Midbrain (tissue), 1 donor: ENCODE measurements at regions not wholly inside any gene's neighbourhood (a gene's known extent, or its start where the extent isn't known, plus 50 kb on each side); places are given as distances from the start of the nearest gene placed in this dataset.
"Not testable (repeated sequence)": the region's sequence is repeated elsewhere in the genome, so short reads cannot be mapped to it uniquely, and the experiment has no call there.

Experiments used
- DNase-seq: peaks from one replicate; lab custom pipeline; 2025; lab: John Stamatoyannopoulos, UW

DNA sequence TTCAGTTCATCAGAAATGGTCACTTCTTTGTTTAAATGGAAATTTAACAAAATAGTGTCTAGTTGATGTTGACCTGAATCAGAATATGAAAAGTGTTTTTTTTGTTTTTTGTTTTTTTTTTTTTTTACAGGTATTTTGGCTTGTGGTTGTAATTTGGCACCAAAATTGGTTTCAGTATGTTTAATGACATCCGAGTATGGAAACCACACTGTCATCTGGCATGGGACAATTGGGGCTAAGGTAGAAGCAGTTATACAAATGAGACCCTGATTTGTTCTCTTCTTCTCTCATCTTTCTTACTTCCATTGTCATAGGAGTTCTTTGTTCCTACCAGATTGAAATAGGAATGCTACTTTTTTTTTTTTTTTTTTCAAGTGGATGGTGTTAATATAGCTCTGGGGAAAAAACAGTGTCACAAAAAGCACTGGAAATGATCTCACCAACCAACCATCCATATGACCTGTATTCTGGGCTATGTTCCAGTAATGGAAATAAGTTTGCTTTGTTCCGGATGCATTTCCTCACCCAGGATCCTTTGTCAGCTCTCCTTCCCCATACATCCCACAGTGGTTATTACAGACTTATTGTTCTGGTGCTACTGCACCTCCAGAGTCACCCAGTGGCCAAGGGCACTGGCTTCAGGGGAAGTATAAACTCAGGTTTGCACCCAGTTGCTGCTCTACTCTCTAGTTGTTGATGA, 95.8 kb downstream of the ATXN3L start:
- no peak for DNase-seq

DNA sequence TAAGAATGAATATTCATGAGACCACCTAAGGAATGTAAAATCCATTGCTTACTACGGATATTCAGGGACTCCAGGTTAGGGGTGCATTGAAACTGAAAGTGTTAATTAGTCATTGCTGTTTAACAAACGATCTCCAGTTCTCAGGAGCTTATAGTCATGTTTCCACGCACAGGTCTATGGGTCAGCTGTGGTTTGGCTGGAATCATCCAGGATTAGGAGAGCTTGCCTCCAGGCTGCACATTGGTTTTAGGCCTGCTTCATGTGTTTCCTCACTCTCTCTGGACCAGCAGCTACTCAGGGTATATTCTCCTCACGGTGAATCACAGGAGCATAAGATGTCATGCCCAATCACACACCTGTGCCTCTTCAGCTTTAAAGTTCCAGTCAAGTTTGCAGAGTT, 98.9 kb downstream of the ATXN3L start:
- no peak for DNase-seq

DNA sequence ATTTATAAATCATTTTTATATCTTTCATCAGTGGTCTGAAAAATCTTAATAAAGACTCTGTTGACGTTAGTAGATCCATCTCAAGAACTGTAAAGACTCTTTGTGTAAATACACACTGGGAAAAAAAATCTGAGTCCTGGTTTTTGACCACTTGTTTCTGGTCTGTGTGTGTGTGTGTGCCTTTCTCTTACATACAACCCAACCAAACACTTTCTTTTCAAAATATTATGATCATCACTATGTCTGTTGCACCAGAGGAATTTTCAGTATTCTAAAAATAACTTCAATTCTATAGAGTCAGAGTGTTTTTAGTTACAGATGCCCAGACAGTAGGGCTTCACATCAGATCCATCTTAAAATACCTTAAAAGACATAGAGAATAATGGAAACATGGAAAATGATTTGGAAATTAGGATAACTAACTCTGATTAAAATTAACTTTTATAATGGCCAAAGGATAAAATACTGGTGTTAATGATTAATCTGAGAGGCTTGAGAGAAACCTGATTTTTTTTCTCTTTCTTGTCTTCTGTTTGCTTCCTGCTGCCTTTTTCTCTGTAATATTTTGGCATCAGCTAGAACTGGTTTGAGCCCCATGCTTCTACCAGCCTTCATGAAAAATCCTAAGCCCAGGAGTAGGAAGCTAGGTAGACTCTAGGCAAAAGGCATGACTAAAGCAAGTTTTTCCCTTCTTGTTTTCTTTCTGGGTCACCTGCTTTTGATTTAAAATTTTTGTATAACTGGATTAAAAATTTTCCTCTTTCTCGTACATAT, 99.7 kb downstream of the ATXN3L start:
- DNase-seq = no peak

DNA sequence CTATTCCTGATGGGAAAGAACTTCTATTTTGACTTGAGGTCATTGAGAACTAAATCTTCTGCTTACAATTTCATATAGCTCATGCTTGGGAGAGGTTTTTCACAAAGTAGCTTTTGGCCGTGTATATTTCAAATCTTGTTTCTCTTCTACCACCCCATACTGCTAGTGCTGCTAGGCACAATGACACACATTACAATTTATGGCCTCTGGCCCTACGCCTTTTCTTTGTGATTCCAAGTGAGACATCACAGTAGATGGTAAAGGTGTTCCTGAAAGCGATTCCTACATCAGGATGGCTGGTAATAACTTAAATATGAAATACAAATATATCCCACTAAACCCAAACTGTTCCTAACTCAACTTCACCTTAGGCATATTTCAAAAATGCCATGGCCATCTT, 101.1 kb downstream of the ATXN3L start:
- DNase-seq = no peak

DNA sequence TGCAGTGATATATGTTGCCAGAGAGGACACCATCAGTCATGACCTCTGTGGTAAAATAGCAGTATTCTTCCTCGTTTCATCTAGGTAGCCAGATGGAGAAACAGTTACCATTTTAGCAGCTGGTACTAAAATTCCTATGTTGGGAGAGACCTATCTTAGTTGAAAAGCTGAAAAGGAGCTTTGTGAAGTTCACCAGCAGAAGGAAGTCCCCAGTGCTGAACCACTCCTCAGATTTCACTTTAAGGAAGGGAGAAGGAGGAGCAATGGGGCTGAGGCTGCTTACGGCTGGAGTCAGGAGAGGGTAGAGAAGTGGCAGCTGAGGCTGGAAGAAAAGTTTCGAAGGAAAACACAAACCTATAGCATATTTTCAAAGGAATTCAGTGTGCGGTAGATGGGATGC, 103.7 kb downstream of the ATXN3L start:
- no peak for DNase-seq

DNA sequence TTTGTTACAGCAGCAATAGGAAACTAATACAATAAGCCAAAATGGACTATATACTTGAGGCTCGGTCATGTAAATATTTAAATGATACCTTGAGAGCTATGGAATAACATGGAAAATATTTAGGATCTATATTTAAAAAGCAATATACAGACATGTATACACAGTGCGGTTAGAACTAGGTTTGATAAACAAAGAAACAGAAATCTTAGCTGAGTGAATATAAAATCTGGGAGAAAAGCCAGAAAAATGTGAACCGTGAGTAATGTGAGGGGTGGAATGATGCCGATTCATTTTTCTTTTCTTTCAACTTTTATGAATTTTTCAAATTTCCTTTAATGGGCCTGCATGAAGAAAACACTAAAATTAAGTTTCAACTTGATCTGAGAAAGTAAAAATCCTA, 104.1 kb downstream of the ATXN3L start:
- DNase-seq = no peak

DNA sequence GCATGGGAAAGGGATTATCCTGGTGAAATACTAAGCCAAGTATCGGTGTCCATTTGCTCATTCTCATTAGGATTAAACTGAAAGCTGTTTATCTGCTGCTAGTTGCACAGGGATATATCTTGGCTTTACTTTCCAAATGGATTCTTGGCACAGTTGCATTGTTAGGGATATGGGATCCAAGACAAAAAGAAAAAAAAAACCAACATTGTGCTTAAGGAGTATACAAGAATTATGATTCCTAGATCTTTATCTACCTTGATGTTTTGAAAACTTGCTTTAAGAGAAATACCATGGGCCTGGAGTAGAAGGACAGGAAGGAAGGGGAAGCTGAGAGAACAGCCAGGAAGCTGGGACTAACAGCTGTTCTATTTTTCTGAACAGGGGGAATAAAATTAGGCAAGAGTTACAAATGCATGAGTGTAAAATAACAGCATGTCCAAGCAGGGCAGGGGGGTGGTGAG, 107.6 kb downstream of the ATXN3L start:
- no peak for DNase-seq

DNA sequence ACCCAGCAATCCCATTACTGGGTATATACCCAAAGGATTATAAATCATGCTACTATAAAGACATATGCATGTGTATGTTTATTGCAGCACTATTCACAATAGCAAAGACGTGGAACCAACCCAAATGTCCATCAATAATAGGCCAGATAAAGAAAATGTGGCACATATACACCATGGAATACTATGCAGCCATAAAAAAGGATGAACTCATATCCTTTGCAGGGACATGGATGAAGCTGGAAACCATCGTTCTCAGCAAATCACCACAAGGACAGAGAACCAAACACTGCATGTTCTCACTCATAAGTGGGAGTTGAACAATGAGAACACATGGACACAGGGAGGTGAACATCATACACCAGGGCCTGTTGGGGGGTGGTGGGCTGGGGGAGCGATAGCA, 109.7 kb downstream of the ATXN3L start:
- DNase-seq = not testable (repeated sequence)

DNA sequence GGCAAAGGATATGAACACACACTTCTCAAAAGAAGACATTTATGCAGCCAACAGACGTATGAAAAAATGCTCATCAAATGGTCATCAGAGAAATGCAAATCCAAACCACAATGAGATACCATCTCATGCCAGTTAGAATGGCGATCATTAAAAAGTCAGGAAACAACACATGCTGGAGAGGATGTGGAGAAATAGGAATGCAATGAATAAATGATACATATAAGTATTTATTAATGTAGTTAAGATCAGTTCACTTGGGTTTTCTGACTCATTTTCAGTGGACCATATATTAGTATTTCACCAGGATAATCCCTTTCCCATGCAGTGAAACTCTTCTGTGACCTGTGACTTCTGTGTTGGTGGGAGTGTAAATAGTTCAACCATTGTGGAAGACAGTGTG, 110.1 kb downstream of the ATXN3L start:
- not testable (repeated sequence) for DNase-seq

DNA sequence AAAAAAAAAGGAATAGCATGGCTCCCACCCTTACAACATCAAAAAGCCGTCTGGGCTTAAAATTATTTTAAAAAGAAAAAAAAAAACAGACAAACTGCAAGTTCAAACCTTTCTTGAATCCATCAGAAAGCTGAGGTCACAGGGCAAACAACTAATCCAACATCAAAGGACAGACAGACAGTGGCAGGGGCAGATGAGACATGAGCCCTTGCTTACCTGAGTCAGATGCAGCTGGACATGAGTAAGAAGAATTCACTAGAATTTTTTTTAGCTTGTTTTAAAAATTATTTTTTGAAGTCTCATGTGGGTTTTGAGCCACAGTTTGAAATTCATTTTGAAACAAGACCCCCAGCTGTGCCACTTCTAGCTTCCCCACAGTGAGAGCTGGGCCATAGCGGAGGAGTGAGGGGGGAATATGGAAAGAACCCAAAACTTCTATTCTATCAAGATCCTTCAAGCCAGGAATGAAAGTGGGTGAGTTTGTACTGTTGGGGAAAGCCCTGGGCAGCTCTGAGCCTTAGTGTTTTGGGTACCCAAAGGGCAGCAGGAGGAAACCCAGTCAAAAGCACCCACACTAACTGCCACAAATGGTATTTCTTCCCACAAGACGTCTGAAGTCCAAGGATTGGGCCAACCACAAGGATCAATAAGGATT, 111.4 kb downstream of the ATXN3L start:
- DNase-seq = no peak

DNA sequence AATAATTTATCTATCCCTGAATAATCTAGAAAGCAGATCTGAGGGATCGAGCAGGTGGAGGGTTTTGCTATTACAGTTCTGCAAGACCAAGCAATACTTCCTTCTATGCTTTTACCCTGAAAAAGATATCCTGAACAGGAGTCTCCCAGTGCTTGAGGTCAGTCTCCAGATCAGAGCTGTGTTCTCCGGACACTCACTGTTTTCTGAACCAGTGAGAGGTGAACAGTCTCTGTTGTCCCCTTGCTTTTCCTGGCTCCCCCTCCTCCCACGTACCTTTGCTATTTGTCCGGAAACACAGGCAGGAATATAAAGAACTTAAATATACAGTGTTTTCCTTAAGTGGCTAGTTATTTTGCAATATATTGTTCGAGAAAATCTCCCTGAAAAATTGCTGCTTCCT, 116.6 kb downstream of the ATXN3L start:
- DNase-seq = no peak

DNA sequence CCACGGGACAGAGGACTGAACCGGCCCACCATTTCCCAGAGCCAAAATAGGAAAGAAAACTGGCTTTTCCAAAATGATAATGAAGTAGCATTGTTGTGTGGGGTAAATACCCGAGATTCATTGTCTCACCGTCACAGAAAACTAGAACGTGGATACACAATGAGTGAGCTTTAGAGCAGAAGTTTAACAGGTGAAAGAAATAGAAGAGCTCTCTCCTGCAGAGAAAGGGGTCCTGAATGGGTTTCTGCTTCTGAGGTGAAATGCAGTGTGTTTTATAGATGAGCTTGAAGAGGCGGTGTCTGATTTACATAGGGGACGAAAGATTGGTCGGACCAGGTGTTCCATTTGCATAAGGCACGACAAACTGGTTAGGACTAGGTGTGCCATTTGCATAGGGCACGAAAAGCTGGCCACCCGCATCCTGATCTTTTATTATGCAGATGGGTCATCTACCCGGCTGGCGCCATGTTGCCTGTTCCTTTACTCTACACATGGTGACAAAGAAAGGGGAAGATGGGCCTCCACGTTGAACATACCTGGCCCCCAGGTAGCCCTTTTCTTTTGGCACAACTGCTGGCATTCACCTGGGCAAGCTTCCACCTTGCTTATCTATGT, 118.1 kb downstream of the ATXN3L start:
- DNase-seq = no peak

DNA sequence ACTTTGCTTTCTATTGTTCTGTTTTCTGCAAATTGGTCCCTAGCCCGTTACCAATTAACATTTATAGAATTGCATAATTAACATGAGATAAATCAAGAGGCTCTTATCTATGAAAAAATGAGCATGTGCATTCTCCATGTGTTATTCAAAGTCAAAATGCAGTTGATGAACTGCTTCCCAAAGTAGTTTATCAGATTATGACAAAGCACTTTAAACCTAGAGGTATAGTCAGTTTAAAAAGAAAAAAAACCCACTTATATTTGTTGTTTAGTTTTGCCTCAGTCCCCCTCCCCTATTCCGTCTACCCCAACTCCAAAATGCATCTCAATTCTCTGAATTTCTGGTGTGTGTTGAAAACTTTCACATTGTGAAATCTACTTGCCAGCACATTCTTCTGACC, 119.5 kb downstream of the ATXN3L start:
- DNase-seq = no peak

DNA sequence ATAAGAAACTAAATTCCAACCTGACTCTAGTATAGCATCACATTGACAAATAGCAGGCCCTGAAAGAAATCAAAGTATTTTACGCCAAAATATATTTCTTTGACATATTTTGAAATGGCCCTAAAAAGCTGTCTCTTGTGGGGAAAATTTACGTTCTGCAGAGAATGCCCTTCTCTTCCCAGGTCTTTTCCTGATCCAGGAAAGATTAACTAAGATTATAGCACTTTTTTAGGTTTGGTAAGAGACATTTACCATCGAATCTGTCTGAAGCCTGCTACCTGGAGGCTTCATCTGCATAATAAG, 121.1 kb downstream of the ATXN3L start:
- DNase-seq = no peak

DNA sequence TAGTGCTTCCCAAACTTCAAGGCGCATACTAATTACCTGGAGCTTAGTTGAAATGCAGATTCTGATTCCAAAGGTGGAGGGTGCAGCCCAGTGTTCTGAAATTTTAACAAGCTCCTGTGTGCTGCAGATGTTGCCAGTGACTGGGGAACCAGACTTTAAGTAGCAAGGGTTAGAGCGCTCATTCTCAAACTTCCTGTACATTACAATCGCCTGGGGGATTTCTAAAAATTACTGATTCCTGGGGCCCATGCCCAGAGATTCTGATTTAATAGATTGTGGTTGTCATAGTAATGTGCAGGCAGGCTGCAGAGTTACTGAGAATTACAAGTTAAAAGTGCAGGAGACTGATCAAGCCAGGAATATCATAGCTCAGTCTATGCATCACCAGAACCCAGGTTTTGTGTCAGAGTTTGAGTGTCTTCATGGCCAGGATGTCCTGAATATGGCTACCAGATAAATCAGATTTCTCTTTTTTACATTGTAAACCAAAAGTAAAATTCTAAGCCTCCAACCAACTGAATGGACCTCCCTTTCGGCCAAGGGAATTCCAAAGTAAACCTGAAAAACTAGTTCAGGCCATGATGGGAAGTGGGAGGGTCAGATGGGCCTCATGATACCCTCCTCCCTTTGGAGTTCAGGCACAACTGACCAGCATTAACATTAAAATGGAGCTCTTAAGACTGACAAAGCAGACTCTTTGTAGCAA, 121.6 kb downstream of the ATXN3L start:
- DNase-seq = no peak

DNA sequence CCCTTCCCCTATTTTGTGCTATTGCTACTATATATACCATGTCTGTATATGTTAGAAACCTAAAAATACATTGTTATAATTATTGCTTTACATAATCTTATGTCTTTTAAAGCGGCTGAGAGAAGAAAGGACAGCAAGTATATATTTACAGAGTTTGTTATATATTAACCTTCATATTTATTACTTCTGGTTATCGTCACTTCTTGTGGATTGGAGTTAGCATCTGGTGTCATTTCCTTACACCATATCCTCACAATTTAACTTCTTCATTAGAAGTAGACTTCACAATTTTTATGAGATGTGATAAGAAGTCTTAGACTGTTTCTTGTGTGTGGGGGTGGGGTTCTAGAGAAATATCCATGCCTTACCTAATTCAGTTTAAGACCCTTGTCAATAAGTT, 123.1 kb downstream of the ATXN3L start:
- no peak for DNase-seq

DNA sequence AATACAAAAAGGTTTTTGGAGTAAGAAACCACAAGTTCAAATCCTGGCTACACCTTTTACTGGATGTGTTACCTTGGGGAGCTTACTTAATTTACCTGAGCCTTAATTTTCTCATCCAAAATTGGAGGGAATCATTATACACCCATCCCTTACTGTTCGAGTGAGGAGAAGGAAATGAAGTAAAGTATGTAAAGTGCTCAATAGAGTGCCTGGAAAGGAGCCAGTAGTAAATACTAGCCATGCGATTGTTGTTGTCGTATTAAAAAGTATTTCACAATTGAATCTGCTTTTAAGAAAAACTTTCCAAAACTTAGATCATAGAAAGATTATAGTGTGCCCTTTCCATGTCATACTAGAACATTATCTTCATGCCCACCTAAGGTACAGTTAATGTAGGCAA, 124.5 kb downstream of the ATXN3L start:
- DNase-seq = no peak

DNA sequence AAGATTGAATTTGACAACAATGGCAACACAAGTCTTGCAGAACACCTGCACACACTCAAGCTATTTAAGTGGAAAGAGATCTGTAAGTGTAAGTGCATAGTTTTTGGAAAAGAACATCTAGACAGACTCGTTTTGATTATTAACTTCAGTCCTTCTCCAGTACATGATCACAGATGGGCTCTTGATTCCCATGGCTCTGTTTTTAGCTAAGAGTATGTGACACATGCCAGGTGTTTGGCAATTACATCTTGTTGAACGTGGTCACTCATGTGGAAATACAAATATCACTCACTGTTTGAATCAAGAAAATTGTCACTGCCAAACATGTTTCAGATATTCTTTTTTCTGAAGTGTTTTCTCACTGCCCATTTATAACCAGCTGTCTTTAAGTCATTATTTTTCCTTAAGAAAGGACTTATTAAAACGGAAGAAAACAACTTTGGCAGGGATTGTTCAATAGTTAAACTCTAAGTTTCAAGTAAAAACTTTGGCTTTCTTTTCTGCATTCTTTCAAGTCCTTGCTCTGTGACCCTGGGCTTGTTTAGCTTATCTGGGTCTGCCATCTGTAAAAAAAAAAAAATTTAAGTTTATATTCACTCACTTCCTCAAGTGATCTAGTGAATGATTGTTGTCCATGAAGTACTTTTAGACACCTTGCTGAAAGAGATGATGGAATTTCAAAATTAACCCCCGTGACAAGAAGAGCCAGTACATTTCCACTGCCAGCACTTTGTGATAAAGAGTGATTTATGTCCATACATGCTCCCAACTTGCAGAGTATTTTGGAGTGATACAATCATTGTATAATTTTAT, 125.4 kb downstream of the ATXN3L start:
- no peak for DNase-seq

DNA sequence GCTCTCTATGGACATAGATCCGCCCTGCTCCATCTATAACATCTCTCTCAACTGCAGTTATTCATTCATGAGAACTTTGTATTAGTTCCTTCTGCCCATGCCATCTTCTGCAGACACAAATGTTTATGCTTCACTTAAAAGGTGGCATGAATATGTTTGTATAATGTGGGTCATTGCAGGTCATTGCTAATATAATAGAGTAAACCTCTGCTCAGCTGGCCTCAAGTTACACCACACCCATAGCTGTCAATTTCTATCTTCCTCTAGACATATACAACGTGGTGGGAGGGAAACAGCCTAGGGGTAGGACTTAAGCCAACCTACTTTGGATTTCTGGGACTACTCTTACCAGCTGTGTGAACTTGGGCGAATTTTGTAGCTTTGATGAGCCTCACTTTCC, 129.8 kb downstream of the ATXN3L start:
- DNase-seq = no peak

DNA sequence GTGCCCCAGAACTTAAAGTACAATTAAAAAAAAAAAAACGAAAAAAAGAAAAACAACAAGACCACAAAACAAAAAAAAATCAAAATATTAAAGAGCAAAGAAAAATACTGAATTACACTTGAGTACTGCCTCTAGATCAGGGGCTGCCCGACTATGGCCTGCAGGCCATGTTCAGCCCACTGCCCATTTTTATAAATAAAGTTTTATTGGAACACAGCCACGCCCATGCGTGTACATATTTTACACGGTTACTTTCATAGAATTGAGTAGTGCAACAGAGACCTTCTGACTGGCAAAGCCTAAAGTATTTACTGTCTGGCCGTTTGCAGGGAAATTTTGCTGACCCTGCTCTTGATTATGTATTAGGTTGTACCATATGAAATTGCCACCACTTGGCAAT, 130.5 kb downstream of the ATXN3L start:
- DNase-seq = no peak

DNA sequence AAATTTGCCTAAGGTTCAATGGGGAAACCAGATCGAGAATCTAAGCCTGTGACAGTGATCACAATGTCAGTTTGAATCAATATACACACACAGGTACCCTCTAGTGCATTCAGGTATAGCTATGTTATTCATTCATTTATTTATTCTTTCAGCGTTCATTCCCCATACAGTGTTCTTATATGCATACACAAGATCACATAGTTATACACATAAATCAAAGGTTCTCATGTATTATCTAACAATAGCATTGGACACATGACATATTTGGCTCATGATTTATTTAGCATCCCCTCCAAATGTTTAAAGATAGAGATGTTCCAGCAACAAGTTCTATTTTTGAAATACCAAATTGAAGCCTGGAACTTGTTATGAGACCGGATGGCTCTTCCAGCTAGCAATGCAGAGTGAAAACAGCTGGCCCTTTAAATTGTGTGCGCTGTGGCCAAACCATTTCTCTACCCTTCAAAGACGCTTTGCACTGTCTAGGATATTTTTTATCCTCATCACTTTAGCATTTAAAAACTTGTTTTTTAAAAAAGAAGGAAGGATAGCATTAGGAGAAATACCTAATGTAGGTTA, 131.0 kb downstream of the ATXN3L start:
- DNase-seq = no peak
